ENCODE measurements at regions not wholly inside any gene's neighbourhood (a gene's known extent, or its start where the extent isn't known, plus 50 kb on each side); places are given as distances from the start of the nearest gene placed in this dataset.

- DNase-seq (ENCODE audit: low spot score): peak; percentile 15
These were observed 88.5 kb upstream of the HMCN1 start for GRCh38 chr1:185645686-185646085.

- DNase-seq (ENCODE audit: low spot score): peak; percentile 29
These were observed 89.0 kb upstream of the HMCN1 start for GRCh38 chr1:185645162-185645640.

GRCh38 chr1:185644531-185644930, 89.7 kb upstream of the HMCN1 start:
- DNase-seq (ENCODE audit: low spot score): peak; percentile 12

GRCh38 chr1:185636848-185637247, 97.3 kb upstream of the HMCN1 start:
- no peak for DNase-seq (ENCODE audit: low spot score)

GRCh38 chr1:185634704-185635103, 99.5 kb upstream of the HMCN1 start:
- DNase-seq (ENCODE audit: low spot score): no peak

GRCh38 chr1:185632659-185633423, 101.3 kb upstream of the HMCN1 start:
- DNase-seq (ENCODE audit: low spot score): no peak

- DNase-seq (ENCODE audit: low spot score): no peak
These were observed 102.3 kb upstream of the HMCN1 start for GRCh38 chr1:185631843-185632242.

- no peak for DNase-seq (ENCODE audit: low spot score)
These were observed 106.3 kb upstream of the HMCN1 start for GRCh38 chr1:185627761-185628501.

- DNase-seq (ENCODE audit: low spot score): no peak
These were observed 107.0 kb upstream of the HMCN1 start for GRCh38 chr1:185627171-185627570.

- DNase-seq (ENCODE audit: low spot score): no peak
These were observed 107.8 kb upstream of the HMCN1 start for GRCh38 chr1:185626344-185626743.

GRCh38 chr1:185610954-185611353, 123.2 kb upstream of the HMCN1 start:
- no peak for DNase-seq (ENCODE audit: low spot score)

- DNase-seq (ENCODE audit: low spot score): no peak
These were observed 126.0 kb upstream of the HMCN1 start for GRCh38 chr1:185608177-185608576.

GRCh38 chr1:185603158-185603557, 131.0 kb upstream of the HMCN1 start:
- DNase-seq (ENCODE audit: low spot score): no peak

- no peak for DNase-seq (ENCODE audit: low spot score)
These were observed 133.0 kb upstream of the HMCN1 start for GRCh38 chr1:185601189-185601588.

GRCh38 chr1:185600641-185601040, 133.6 kb upstream of the HMCN1 start:
- no peak for DNase-seq (ENCODE audit: low spot score)

- DNase-seq (ENCODE audit: low spot score): no peak
These were observed 135.9 kb upstream of the HMCN1 start for GRCh38 chr1:185598332-185598731.

GRCh38 chr1:185595835-185596667, 138.1 kb upstream of the HMCN1 start:
- DNase-seq (ENCODE audit: low spot score): peak; percentile 82

GRCh38 chr1:185594786-185595410, 139.3 kb upstream of the HMCN1 start:
- no peak for DNase-seq (ENCODE audit: low spot score)

- no peak for DNase-seq (ENCODE audit: low spot score)
These were observed 140.9 kb upstream of the HMCN1 start for GRCh38 chr1:185593271-185593670.

- DNase-seq (ENCODE audit: low spot score): peak; percentile 88
These were observed 148.4 kb upstream of the HMCN1 start for GRCh38 chr1:185585770-185586169.

GRCh38 chr1:185581961-185582725, 152.0 kb upstream of the HMCN1 start:
- no peak for DNase-seq (ENCODE audit: low spot score)

Measured in HT-29 (cell line).